WTC11 (cell line): ENCODE measurements at regions not wholly inside any gene's neighbourhood (a gene's known extent, or its start where the extent isn't known, plus 50 kb on each side); places are given as distances from the start of the nearest gene placed in this dataset.
A peak's percentile ranks its signal among the peaks of the same experiment; 100 is the strongest.

Experiments
- ATAC-seq: fragments of 200-7000 bp; cut with Tn5 transposase; 2 replicates; pipeline ENCODE4 v1.10.0; 2021; ENCODE audit warnings: mild to moderate bottlenecking, moderate library complexity
- CTCF ChIA-PET: fragments of 300-600 bp; sonication (Branson Sonifier 250); formaldehyde crosslinking; loops from one replicate; lab custom pipeline; 2021; ENCODE audit warnings: antibody characterized with exemption; lab: Charles Lee
- POLR2A ChIA-PET: fragments of 350-600 bp; sonication (Branson Sonifier 250); formaldehyde crosslinking; loops from one replicate; lab custom pipeline; 2021; ENCODE audit warnings: antibody characterized with exemption; lab: Charles Lee
- DNase-seq: peaks from one replicate; pipeline ENCODE4 v3.0.0; 2021; ENCODE audit warnings: low spot score
- H3K27ac Mint-ChIP-seq: 2 replicates; pipeline ENCODE4 v1.8.0; 2021; ENCODE audit warnings: mixed read lengths
- H3K27me3 Mint-ChIP-seq: 2 replicates; pipeline ENCODE4 v1.8.0; 2021; ENCODE audit warnings: low read depth, mild to moderate bottlenecking, moderate library complexity, mixed read lengths
- H3K36me3 Mint-ChIP-seq: 2 replicates; pipeline ENCODE4 v1.8.0; 2021; ENCODE audit warnings: mixed read lengths
- H3K4me1 Mint-ChIP-seq: 2 replicates; pipeline ENCODE4 v1.8.0; 2022; ENCODE audit warnings: mixed read lengths
- H3K4me3 Mint-ChIP-seq: 2 replicates; pipeline ENCODE4 v1.8.0; 2021; ENCODE audit warnings: mild to moderate bottlenecking, moderate library complexity, mixed read lengths
- H3K9me3 Mint-ChIP-seq: 2 replicates; pipeline ENCODE4 v1.8.0; 2021; ENCODE audit warnings: mixed read lengths
- CREM ChIP-seq: sonication (generic); formaldehyde crosslinking; IDR thresholded peaks from 2 replicates; pipeline ENCODE4 v1.8.1; 2022; ENCODE audit warnings: mild to moderate bottlenecking, missing genetic modification reagents, moderate library complexity
- GRHL2 ChIP-seq: fragments of 250-450 bp; sonication (Bioruptor Pico); IDR thresholded peaks from 2 replicates; pipeline ENCODE4 v1.8.0; 2022; ENCODE audit warnings: mild to moderate bottlenecking, moderate library complexity; ENCODE audit not compliant: insufficient replicate concordance, severe bottlenecking
- MXD4 ChIP-seq: fragments of 250-450 bp; sonication (Bioruptor Pico); IDR thresholded peaks from 2 replicates; pipeline ENCODE4 v1.8.0; 2021; ENCODE audit warnings: mild to moderate bottlenecking, moderate library complexity, borderline replicate concordance
- MYBL2 ChIP-seq: sonication (generic); formaldehyde crosslinking; IDR thresholded peaks from 2 replicates; pipeline ENCODE4 v1.8.1; 2023; ENCODE audit warnings: mild to moderate bottlenecking, moderate library complexity, missing genetic modification reagents
- NFE2L1 ChIP-seq: sonication (generic); formaldehyde crosslinking; IDR thresholded peaks from 2 replicates; pipeline ENCODE4 v1.8.1; 2023; ENCODE audit warnings: missing genetic modification reagents
- RORB ChIP-seq: fragments of 250-450 bp; sonication (Bioruptor Pico); IDR thresholded peaks from 2 replicates; pipeline ENCODE4 v1.9.0; 2021; ENCODE audit warnings: mild to moderate bottlenecking
- SOX15 ChIP-seq: fragments of 250-450 bp; sonication (Bioruptor Pico); IDR thresholded peaks from 2 replicates; pipeline ENCODE4 v1.9.0; 2021; ENCODE audit warnings: mild to moderate bottlenecking
- TEAD1 ChIP-seq: sonication (generic); formaldehyde crosslinking; IDR thresholded peaks from 2 replicates; pipeline ENCODE4 v1.8.0; 2022; ENCODE audit warnings: mild to moderate bottlenecking, missing genetic modification reagents
- ZNF232 ChIP-seq: sonication (generic); formaldehyde crosslinking; IDR thresholded peaks from 2 replicates; pipeline ENCODE4 v1.8.0; 2022; ENCODE audit warnings: mild to moderate bottlenecking, missing genetic modification reagents
- ZNF396 ChIP-seq: fragments of 250-450 bp; sonication (Bioruptor Pico); IDR thresholded peaks from 2 replicates; pipeline ENCODE4 v1.8.0; 2021; ENCODE audit warnings: mild to moderate bottlenecking, moderate library complexity, borderline replicate concordance
- ZNF423 ChIP-seq: fragments of 250-450 bp; sonication (Bioruptor Pico); IDR thresholded peaks from 2 replicates; pipeline ENCODE4 v2.1.2; 2022; ENCODE audit warnings: mild to moderate bottlenecking, moderate library complexity
- TF ChIP-seq, protein P1 (sequence below): sonication (generic); formaldehyde crosslinking; IDR thresholded peaks from 2 replicates; pipeline ENCODE4 v1.8.1; 2022; ENCODE audit warnings: mild to moderate bottlenecking, missing genetic modification reagents, moderate library complexity, borderline replicate concordance
- TF ChIP-seq, protein P2 (sequence below): sonication (generic); formaldehyde crosslinking; conservative IDR thresholded peaks from 2 replicates; pipeline ENCODE4 v1.8.1; 2022; ENCODE audit warnings: mild to moderate bottlenecking, missing genetic modification reagents
- TF ChIP-seq, protein P3 (sequence below): fragments of 250-450 bp; sonication (Bioruptor Pico); IDR thresholded peaks from 2 replicates; pipeline ENCODE4 v1.8.0; 2021; ENCODE audit warnings: mild to moderate bottlenecking
- TF ChIP-seq, protein P4 (sequence below): sonication (generic); formaldehyde crosslinking; IDR thresholded peaks from 2 replicates; pipeline ENCODE4 v1.8.1; 2023; ENCODE audit warnings: mild to moderate bottlenecking, missing genetic modification reagents
- TF ChIP-seq, protein P5 (sequence below): fragments of 250-450 bp; sonication (Bioruptor Pico); IDR thresholded peaks from 2 replicates; pipeline ENCODE4 v1.9.0; 2021; ENCODE audit warnings: mild to moderate bottlenecking
- TF ChIP-seq, protein P6 (sequence below): fragments of 250-450 bp; sonication (Bioruptor Pico); IDR thresholded peaks from 2 replicates; pipeline ENCODE4 v2.1.2; 2022; ENCODE audit warnings: mild to moderate bottlenecking, moderate library complexity
- TF ChIP-seq, protein P7 (sequence below): sonication (generic); formaldehyde crosslinking; IDR thresholded peaks from 2 replicates; pipeline ENCODE4 v1.8.1; 2023; ENCODE audit warnings: mild to moderate bottlenecking, missing genetic modification reagents
- TF ChIP-seq, protein P8 (sequence below): sonication (generic); formaldehyde crosslinking; IDR thresholded peaks from 2 replicates; pipeline ENCODE4 v1.8.1; 2023; ENCODE audit warnings: mild to moderate bottlenecking, missing genetic modification reagents, moderate library complexity

DNA sequence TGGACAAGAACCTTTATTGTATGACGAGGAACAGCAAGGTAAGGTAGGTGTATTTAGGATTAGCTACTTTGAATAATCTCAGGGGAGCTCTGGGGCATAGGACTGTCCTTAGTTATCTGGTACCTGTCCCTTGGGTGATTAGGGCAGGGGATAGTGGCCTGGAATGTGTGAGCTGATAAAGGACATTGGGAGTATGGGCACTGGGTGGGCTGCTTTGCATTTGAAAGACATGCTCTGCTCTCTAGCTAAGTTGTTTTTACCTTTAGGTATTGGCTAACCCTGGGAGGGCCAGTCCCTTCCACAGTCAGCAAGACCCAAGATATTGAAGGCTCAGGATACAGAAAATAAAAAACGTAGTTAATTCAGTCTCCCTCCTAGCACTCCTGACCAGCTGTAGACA, 282.8 kb upstream of the C9orf72 start:
- Mint-ChIP-seq H3K27me3 (no peaks in the 10 kb centered on the region; the same call in 1 of the 2 replicates), H3K36me3 (no peaks in the 10 kb centered on the region), H3K27ac (no peak overlapping the region; the same call in 1 of the 2 replicates), H3K4me3 (no peak overlapping the region), H3K9me3 (peaks cover 5% of the 10 kb centered on the region; the same call in 1 of the 2 replicates), H3K4me1 (peaks cover 22% of the 10 kb centered on the region)
- DNase-seq (peak; percentile 23), ATAC-seq (peak; percentile 97)
- ChIA-PET CTCF (interaction anchor here (1.2 kb wide), 1 partner anchor 33 kb away, joined by 4 read pairs; no protein-coding TSS in a partner anchor), POLR2A (no interaction called here)
- TF ChIP-seq, protein P1, sequence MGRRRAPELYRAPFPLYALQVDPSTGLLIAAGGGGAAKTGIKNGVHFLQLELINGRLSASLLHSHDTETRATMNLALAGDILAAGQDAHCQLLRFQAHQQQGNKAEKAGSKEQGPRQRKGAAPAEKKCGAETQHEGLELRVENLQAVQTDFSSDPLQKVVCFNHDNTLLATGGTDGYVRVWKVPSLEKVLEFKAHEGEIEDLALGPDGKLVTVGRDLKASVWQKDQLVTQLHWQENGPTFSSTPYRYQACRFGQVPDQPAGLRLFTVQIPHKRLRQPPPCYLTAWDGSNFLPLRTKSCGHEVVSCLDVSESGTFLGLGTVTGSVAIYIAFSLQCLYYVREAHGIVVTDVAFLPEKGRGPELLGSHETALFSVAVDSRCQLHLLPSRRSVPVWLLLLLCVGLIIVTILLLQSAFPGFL = no peak
- TF ChIP-seq ZNF396 (CRISPR knock-in tag) (no peak), CREM (CRISPR knock-in tag) (no peak), NFE2L1 (CRISPR knock-in tag) (no peak), ZNF232 (CRISPR knock-in tag) (no peak), GRHL2 (no peak), ZNF423 (CRISPR knock-in tag) (peak; percentile 60; the same call in 1 of the 2 replicates), TEAD1 (CRISPR knock-in tag) (0 out of 2 replicates have a peak, but pooled peaks have one; percentile 17), RORB (CRISPR knock-in tag) (no peak)
- TF ChIP-seq, protein P2, sequence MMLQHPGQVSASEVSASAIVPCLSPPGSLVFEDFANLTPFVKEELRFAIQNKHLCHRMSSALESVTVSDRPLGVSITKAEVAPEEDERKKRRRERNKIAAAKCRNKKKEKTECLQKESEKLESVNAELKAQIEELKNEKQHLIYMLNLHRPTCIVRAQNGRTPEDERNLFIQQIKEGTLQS = no peak
- TF ChIP-seq, protein P3, sequence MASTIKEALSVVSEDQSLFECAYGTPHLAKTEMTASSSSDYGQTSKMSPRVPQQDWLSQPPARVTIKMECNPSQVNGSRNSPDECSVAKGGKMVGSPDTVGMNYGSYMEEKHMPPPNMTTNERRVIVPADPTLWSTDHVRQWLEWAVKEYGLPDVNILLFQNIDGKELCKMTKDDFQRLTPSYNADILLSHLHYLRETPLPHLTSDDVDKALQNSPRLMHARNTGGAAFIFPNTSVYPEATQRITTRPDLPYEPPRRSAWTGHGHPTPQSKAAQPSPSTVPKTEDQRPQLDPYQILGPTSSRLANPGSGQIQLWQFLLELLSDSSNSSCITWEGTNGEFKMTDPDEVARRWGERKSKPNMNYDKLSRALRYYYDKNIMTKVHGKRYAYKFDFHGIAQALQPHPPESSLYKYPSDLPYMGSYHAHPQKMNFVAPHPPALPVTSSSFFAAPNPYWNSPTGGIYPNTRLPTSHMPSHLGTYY = no peak
- TF ChIP-seq, protein P4, sequence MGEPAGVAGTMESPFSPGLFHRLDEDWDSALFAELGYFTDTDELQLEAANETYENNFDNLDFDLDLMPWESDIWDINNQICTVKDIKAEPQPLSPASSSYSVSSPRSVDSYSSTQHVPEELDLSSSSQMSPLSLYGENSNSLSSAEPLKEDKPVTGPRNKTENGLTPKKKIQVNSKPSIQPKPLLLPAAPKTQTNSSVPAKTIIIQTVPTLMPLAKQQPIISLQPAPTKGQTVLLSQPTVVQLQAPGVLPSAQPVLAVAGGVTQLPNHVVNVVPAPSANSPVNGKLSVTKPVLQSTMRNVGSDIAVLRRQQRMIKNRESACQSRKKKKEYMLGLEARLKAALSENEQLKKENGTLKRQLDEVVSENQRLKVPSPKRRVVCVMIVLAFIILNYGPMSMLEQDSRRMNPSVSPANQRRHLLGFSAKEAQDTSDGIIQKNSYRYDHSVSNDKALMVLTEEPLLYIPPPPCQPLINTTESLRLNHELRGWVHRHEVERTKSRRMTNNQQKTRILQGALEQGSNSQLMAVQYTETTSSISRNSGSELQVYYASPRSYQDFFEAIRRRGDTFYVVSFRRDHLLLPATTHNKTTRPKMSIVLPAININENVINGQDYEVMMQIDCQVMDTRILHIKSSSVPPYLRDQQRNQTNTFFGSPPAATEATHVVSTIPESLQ = no peak
- TF ChIP-seq, protein P5, sequence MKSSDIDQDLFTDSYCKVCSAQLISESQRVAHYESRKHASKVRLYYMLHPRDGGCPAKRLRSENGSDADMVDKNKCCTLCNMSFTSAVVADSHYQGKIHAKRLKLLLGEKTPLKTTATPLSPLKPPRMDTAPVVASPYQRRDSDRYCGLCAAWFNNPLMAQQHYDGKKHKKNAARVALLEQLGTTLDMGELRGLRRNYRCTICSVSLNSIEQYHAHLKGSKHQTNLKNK (CRISPR knock-in tag) = no peak

DNA sequence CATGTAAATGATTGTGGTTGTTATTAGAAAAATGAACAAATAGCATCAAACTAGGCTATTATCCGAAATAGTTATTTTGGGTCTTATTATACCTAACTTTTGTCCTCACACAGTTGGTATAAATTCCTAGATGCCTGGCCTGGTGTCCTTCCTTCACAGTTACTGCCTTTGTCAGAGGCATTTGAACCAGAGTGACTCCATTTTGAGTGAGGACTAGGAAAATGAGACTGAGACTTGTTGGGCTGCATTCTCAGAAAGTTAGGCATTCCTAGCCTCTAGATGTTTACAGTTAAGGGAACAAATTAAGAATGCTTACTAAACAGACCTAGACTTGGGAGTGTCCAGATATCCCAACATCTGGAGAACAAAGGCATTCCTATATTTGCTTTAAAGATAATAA, 283.5 kb upstream of the C9orf72 start:
- peaks cover 5% of the 10 kb centered on the region; the same call in 1 of the 2 replicates for H3K9me3 Mint-ChIP-seq
- POLR2A ChIA-PET = no interaction called here
- H3K4me1 Mint-ChIP-seq = peaks cover 17% of the 10 kb centered on the region
- no peak for ATAC-seq
- no peak for DNase-seq
- no peaks in the 10 kb centered on the region; the same call in 1 of the 2 replicates for H3K27me3 Mint-ChIP-seq
- no peaks in the 10 kb centered on the region for H3K36me3 Mint-ChIP-seq
- H3K4me3 Mint-ChIP-seq = no peak overlapping the region
- TF ChIP-seq CREM (CRISPR knock-in tag) (no peak), ZNF396 (CRISPR knock-in tag) (peak; percentile 40; the same call in 1 of the 2 replicates), MXD4 (peak; percentile 85; the same call in 1 of the 2 replicates)
- TF ChIP-seq, protein P6, sequence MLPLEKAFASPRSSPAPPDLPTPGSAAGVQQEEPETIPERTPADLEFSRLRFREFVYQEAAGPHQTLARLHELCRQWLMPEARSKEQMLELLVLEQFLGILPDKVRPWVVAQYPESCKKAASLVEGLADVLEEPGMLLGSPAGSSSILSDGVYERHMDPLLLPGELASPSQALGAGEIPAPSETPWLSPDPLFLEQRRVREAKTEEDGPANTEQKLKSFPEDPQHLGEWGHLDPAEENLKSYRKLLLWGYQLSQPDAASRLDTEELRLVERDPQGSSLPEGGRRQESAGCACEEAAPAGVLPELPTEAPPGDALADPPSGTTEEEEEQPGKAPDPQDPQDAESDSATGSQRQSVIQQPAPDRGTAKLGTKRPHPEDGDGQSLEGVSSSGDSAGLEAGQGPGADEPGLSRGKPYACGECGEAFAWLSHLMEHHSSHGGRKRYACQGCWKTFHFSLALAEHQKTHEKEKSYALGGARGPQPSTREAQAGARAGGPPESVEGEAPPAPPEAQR = peak; percentile 69; the same call in 1 of the 2 replicates
- TF ChIP-seq, all 79 proteins: peak for 3
- H3K27ac Mint-ChIP-seq = no peak overlapping the region
- CTCF ChIA-PET = interaction anchor here (1.2 kb wide), 1 partner anchor 32 kb away, joined by 4 read pairs; no protein-coding TSS in a partner anchor

DNA sequence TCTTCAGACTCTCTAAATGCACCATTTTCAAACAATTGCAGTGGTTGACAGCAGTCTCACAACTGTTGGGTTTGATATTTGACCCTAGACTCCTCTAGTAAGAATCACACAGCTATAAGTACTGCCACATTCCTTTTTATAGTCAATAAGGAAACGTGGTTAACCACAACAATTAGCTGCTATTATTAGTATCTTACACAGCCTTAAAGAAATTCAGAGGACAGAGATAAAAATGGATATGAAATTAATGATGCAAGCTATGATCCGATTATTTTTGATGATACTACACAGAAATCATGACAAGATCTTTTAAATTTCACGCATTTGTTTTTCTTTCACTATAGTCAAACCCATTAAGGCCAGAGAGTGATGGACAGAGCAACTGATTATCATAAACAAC, 288.6 kb upstream of the C9orf72 start:
- no peak for DNase-seq
- H3K4me1 Mint-ChIP-seq = peaks cover 21% of the 10 kb centered on the region
- ATAC-seq = no peak
- ChIA-PET POLR2A (no interaction called here), CTCF (no interaction called here)
- no peak overlapping the region for H3K27ac Mint-ChIP-seq
- peaks cover 5% of the 10 kb centered on the region; the same call in 1 of the 2 replicates for H3K9me3 Mint-ChIP-seq
- TF ChIP-seq SOX15 (CRISPR knock-in tag) (no peak), MYBL2 (CRISPR knock-in tag) (no peak)
- TF ChIP-seq, protein P4 = no peak
- TF ChIP-seq, protein P7, sequence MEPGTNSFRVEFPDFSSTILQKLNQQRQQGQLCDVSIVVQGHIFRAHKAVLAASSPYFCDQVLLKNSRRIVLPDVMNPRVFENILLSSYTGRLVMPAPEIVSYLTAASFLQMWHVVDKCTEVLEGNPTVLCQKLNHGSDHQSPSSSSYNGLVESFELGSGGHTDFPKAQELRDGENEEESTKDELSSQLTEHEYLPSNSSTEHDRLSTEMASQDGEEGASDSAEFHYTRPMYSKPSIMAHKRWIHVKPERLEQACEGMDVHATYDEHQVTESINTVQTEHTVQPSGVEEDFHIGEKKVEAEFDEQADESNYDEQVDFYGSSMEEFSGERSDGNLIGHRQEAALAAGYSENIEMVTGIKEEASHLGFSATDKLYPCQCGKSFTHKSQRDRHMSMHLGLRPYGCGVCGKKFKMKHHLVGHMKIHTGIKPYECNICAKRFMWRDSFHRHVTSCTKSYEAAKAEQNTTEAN (CRISPR knock-in tag) = no peak
- TF ChIP-seq, protein P8, sequence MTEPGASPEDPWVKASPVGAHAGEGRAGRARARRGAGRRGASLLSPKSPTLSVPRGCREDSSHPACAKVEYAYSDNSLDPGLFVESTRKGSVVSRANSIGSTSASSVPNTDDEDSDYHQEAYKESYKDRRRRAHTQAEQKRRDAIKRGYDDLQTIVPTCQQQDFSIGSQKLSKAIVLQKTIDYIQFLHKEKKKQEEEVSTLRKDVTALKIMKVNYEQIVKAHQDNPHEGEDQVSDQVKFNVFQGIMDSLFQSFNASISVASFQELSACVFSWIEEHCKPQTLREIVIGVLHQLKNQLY (CRISPR knock-in tag) = no peak
- H3K27me3 Mint-ChIP-seq = peaks cover 2% of the 10 kb centered on the region; the same call in 1 of the 2 replicates
- H3K36me3 Mint-ChIP-seq = no peaks in the 10 kb centered on the region
- H3K4me3 Mint-ChIP-seq = no peak overlapping the region
